ENCODE measurements at regions not wholly inside any gene's neighbourhood (a gene's known extent, or its start where the extent isn't known, plus 50 kb on each side); places are given as distances from the start of the nearest gene placed in this dataset.

DNA sequence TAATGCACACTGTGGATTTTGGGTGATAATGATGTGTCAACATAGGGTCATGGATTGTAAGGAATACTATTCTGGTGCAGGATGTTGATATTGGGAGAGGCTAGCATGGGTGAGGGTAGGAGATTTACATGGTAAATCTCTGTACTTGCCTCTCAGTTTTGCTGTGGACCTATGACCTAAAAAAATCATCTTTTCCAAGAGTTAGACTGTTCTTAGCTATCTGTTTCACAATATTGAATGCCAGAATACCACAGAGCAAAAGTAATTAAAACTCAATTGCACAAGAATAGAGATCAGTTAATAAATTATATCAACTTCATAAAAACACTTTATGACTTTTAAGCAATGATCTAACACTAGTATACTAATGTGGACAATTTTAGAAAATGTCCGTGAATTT, 651.6 kb downstream of the HTR1A start:
- DNase-seq = no peak

DNA sequence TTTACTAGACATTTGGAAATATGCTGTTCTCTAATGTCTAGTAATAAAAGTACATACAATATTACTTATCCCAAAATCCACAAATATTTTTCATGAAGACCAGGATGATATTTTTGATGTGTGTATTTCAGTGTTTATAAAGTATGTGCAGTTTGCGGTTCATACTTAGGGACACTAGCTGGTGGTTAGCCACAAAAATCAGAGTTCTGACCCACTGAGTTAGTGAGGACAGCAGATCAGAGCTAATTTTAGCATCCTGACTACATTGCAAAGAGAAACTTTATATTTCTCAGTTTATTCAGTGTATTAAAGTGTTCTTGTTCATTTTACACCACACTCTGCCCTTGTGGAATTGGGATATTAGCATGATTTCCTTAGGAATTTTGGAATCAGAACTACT, 655.3 kb downstream of the HTR1A start:
- no peak for DNase-seq

DNA sequence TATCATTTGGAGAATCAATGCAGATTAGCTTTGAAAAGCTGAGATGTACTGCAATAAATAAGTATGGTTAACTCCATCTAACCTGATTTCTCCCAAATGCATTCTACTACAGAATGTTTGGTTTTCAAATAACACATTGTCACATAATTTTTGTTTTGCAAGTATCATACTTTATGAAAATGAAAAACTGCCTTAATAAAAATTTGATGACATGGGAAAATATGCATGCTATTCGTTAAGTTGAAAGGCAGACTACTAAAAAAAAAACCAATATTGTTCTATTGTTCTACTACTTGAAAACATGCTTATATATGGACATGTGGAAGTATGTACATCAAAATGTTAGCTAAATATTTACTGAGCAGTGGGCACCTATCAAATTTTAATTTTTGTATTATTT, 668.9 kb downstream of the HTR1A start:
- DNase-seq = no peak

- no peak for DNase-seq
Observed at GRCh38 chr5:63286724-63287123, 675.5 kb downstream of the HTR1A start.

- DNase-seq = no peak
Observed at GRCh38 chr5:63263411-63263810, 684.8 kb downstream of the LRRC70 start.

GRCh38 chr5:63262185-63262981, 683.8 kb downstream of the LRRC70 start:
- no peak for DNase-seq

- DNase-seq = no peak
Observed at GRCh38 chr5:63261695-63262094, 683.1 kb downstream of the LRRC70 start.

GRCh38 chr5:63255594-63255993, 677.0 kb downstream of the LRRC70 start:
- no peak for DNase-seq

DNA sequence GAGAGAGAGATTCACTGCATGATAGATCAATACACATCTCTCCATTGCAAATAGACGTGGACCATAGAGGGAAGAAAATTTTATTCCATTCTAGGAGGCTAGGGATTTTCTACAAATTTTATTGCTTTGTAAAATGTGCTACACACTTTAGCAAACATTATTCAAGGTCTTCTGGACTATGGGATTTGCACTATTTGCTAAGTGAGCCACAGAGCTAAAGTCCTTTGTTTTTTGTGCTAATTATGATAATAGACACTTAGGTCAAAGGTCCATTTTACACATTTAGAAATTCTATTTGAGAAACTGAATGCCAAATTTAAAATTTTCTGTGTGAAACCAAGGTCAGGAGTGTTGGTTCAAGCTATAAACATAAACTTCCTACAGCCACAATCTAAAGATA, 672.3 kb downstream of the LRRC70 start:
- no peak for DNase-seq

GRCh38 chr5:63249960-63250359, 671.3 kb downstream of the LRRC70 start:
- no peak for DNase-seq

GRCh38 chr5:63247651-63248050, 669.0 kb downstream of the LRRC70 start:
- DNase-seq = no peak

DNA sequence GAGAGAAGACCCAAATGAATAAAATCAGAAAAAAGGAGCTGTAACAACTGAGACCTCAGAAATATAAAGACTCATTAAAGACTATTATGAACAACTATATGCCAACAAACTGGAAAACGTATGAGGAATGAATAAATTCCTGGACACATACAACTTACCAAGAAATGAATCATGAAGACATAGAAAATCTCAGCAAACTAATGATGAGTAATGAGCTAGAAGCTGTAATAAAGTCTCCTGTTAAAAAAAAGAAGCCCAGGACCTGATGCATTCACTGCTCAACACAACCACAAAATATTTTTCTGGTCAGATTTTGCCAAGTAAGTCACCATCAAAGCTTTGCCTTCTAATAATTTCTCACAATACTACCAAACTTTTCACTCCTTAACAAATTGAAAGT, 666.7 kb downstream of the LRRC70 start:
- DNase-seq = no peak

GRCh38 chr5:63240063-63240755, 661.6 kb downstream of the LRRC70 start:
- DNase-seq = no peak

DNA sequence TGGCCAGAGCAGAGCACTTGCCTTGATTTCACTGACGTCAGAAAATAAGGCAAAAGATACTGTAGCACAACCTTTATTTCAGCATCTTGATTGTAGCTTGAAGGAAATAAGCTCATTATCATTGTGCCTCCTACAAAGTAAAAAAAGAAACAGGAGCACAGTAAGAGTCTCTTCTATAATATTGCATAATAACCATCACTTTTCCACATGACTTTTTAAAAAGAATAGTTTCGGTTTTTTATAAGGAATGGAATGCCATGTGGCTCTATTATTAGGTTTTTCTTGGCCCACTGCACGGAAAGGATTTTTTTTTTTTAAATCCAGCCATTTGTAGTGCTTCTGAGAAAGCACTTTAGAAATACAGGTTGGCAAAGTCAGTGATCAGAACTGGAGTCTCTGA, 655.3 kb downstream of the LRRC70 start:
- no peak for DNase-seq

DNA sequence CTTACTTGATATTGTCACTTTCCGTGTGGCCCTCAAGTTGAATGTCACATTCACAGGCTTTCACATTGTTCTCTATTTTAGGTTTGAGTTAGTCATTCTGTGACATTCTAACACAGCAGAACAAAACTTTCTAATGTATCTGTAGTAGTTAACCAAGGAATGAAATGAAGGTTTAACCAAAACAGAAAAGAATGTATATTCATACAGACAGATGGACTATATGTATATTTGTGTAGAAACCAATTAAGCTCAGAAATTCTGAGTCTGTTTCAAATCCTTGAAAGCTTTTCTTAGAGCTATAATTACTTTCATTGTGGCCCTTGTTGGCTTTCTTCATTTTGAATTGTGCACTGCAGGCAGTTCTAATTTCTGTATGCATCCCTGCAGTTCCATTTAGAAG, 654.7 kb downstream of the LRRC70 start:
- DNase-seq = no peak

DNA sequence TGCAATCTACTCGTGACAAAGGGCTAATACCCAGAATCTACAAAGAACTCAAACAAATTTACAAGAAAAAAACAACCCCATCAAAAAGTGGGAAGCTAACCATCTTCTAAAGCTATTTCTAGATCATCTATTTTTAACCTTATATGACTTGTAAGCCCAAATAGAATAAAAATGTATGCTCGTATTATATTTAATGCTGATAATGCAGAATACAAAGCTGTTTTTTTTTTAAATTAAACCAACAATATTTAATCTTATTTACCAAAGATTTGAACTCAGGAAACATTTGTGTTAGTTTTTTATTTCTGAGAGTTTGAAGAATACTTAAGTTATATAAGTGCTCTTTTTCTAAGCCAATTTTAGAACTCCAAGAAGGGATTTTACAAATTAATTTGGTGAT, 652.1 kb downstream of the LRRC70 start:
- no peak for DNase-seq

DNA sequence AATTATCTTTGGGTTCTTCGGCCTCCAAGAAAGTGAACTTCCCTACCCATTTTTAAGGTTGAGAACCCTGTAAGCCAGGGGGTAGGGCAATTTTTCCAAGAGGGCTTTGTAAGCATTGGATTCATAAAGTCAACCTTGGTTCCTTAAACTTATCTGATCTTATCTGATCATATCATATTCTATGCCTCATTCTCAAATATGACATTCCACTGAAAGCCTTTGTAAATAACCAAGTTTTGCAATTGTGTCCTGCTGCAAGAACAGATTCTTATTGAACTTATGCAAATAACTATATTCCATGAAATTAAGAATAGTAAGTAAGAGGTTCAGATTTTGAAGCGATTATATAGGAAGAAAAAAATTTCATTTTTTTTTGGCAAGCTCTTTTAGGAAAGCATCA, 649.5 kb downstream of the LRRC70 start:
- no peak for DNase-seq

DNA sequence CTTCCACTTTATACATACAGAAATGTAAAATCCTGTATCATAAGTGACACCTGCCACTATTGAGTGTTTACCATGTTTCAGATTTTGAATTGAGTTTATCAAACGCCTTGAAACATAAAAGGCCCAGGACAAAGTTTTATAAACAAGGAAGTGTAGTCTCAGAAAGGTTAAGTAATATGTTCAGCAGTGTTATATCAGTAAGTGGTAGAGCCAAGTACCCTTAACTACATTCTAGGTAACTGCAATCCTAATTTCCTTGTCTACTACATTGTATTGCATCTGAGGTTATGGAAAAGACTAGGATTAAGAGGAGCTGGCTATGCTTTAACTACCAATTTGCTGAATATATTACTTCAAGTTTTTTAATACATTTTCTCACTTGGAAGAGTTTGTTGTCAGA, 641.6 kb downstream of the LRRC70 start:
- no peak for DNase-seq

DNA sequence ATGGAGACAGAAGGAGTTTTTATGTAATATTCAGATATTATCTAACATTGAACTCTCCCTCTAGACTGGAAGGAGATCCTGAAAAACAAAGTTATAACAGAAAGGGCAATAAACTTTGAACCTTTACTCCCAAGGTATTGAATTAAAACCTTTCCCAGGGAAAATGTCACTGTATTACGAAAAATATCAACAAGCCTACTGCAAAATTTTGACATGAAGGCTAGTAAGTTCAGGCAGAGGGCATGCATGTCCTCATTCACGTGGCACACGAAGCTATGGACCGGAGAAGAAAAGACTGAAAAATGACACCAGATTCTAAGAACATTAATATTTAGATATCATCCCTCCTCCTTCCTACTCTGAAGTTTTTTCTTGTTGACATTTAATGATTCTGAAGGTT, 638.8 kb downstream of the LRRC70 start:
- DNase-seq = no peak

- DNase-seq = no peak
Observed at GRCh38 chr5:63213256-63213655, 634.6 kb downstream of the LRRC70 start.

DNA sequence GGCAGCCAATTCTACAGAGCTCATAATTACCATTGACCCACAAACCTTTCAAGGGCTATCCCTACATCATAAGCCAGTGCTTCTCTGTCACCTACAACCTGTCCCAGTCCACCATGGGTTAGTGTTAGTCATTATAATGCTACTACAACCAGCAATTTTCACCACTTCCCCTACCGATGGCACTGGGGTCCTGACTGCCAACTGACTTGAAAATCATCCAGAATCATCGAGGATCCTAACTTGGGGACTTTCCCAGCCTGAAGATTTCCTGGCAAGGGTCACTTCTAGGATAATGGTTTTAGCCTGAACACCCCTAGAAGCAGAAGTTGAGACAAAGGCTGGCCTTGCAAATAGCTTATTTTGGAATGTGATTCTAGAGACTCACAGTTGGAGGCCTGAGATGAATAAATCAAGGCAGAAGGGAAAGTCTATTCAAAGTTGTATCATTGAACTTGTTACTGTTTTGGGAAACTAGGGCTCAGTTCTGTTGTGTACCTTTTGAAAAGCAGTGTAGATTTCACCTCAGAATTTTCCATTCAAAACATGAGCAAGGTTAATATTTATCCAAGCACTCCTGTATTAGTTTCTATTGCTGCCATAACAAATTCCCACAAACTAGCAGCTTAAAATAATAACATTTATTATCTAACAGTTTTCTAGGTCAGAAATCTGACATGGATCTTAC, 633.0 kb downstream of the LRRC70 start:
- DNase-seq = no peak

DNA sequence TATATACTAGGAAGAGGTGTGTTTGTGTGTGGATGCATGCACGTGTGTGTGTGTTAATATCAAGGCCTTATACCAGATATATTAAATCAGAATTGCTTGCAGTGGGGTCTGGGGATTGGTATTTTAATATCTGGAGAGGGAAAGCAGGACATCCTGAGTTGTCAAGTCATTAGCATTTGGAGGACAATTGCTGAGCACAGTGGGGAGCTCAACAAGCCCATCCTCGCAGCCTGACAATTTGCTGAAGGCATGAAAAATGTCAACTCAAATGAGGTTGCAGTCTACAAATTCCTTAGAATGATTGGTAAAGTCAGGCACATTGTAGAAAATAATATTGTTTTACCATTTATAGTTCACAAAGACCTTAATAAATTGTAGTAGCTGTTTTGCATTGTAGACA, 627.4 kb downstream of the LRRC70 start:
- no peak for DNase-seq

- no peak for DNase-seq
Observed at GRCh38 chr5:63201738-63202137, 623.1 kb downstream of the LRRC70 start.

- DNase-seq = no peak
Observed at GRCh38 chr5:63194126-63194525, 615.5 kb downstream of the LRRC70 start.
